K562 (cell line): ENCODE measurements at regions not wholly inside any gene's neighbourhood (a gene's known extent, or its start where the extent isn't known, plus 50 kb on each side); places are given as distances from the start of the nearest gene placed in this dataset.

Source experiments
- ATAC-seq: fragments of 200-7000 bp; cut with Tn5 transposase; 3 replicates; pipeline ENCODE4 v1.9.1; 2020; ENCODE audit warnings: moderate library complexity
- BruUV-seq: library from RNA; stranded (reverse); fragments of 400-500 nt; replicated peaks from 2 replicates; lab custom pipeline; 2021; lab: Mats Ljungman, UMichigan
- CTCF ChIA-PET: fragments of 300-600 bp; formaldehyde crosslinking; extraction: SDS; loops from one replicate; lab custom pipeline; 2021; ENCODE audit warnings: low intra/inter-chr PET ratio; lab: Yijun Ruan, JAX
- POLR2A ChIA-PET: fragments of 300-600, 350-650 bp; sonication (Branson Sonifier 250); formaldehyde crosslinking; extraction: SDS; loops from one replicate; lab custom pipeline; 2021; ENCODE audit warnings: antibody characterized with exemption, inconsistent platforms; lab: Yijun Ruan, JAX
- DNase-seq, 4 experiments: peaks; one replicate each; pipeline versions ENCODE4 v3.0.0 to v3.0.0-alpha.2; 2011 to 2018; ENCODE audit warnings: low spot score in 3 of 4, mixed read lengths in 3 of 4; ENCODE audit errors: extremely low read depth in 1 of 4
- FAIRE-seq: peaks from 2 replicates; lab custom pipeline; 2011; peaks lifted over from hg19 to GRCh38; lab: Jason Lieb, UNC
- H2AFZ ChIP-seq: 2 replicates; pipeline ENCODE4 v1.6.0; 2011; ENCODE audit warnings: low read depth, low read length, control low read depth, inconsistent platforms
- H3K27ac ChIP-seq: fragments of 200-600 bp; 3 replicates; pipeline ENCODE4 v1.8.0; 2011; ENCODE audit warnings: low read depth, mild to moderate bottlenecking, control low read depth, inconsistent platforms, low read length, moderate library complexity, mixed read lengths; ENCODE audit errors: extremely low read depth
- H3K27me3 ChIP-seq, 2 experiments: fragments of 300-600 bp in 1 of 2; 2 replicates in 1 of 2; 3 replicates in 1 of 2; pipeline versions ENCODE4 v1.6.0 to v1.8.0; 2011; ENCODE audit warnings: inconsistent platforms in 2 of 2, low read length in 2 of 2, mild to moderate bottlenecking in 1 of 2, mixed read lengths in 1 of 2, moderate library complexity in 1 of 2; ENCODE audit not compliant: control insufficient read depth in 2 of 2, insufficient read depth in 2 of 2
- H3K36me3 ChIP-seq: fragments of 300-600 bp; 3 replicates; pipeline ENCODE4 v1.8.0; 2011; ENCODE audit warnings: mild to moderate bottlenecking, low read length, inconsistent platforms; ENCODE audit not compliant: control insufficient read depth, insufficient read depth
- H3K4me1 ChIP-seq, 2 experiments: fragments of 200-600 bp in 1 of 2; replicated peaks in 1 of 2; 2 replicates in 1 of 2; 3 replicates in 1 of 2; pipeline versions ENCODE4 v1.5.1 to v1.8.0; 2011; ENCODE audit warnings: inconsistent platforms in 2 of 2, low read length in 2 of 2, mild to moderate bottlenecking in 1 of 2, mixed read lengths in 1 of 2, moderate library complexity in 1 of 2; ENCODE audit not compliant: control insufficient read depth in 2 of 2, insufficient read depth in 2 of 2
- H3K4me2 ChIP-seq: 2 replicates; pipeline ENCODE4 v1.6.1; 2011; ENCODE audit warnings: low read length, control low read depth, inconsistent platforms, mixed read lengths; ENCODE audit not compliant: insufficient read depth
- H3K4me3 ChIP-seq: fragments of 200-600 bp; sonication (generic), shearing (Covaris generic); 2 replicates; pipeline ENCODE4 v1.5.1; 2016; ENCODE audit warnings: control low read depth, inconsistent platforms
- H3K79me2 ChIP-seq: fragments of 200-600 bp; 3 replicates; pipeline ENCODE4 v1.8.0; 2011; ENCODE audit warnings: low read length, inconsistent platforms; ENCODE audit not compliant: control insufficient read depth, insufficient read depth
- H3K9ac ChIP-seq, 2 experiments: 2 replicates each; pipeline versions ENCODE4 v1.6.0 to v1.6.1; 2011; ENCODE audit warnings: low read depth in 2 of 2, low read length in 2 of 2, control low read depth in 1 of 2, inconsistent platforms in 1 of 2, mild to moderate bottlenecking in 1 of 2, mixed read lengths in 1 of 2; ENCODE audit not compliant: insufficient read depth in 1 of 2
- H3K9me1 ChIP-seq: one replicate; pipeline ENCODE4 v1.6.0; 2011; ENCODE audit warnings: inconsistent platforms, mild to moderate bottlenecking, low read length, moderate library complexity; ENCODE audit not compliant: control insufficient read depth, insufficient read depth
- H3K9me3 ChIP-seq: replicated peaks from 2 replicates; pipeline ENCODE4 v1.5.1; 2011; ENCODE audit warnings: low read depth, low read length, inconsistent platforms; ENCODE audit not compliant: control insufficient read depth, insufficient read depth
- H4K20me1 ChIP-seq: replicated peaks from 2 replicates; pipeline ENCODE4 v1.6.1; 2011; ENCODE audit warnings: low read length, inconsistent platforms, mixed read lengths; ENCODE audit not compliant: control insufficient read depth, insufficient read depth
- ELF2 ChIP-seq: fragments of 250-450 bp; sonication (Bioruptor Pico); IDR thresholded peaks from 2 replicates; pipeline ENCODE4 v1.5.0; 2021; ENCODE audit warnings: mild to moderate bottlenecking
- HCFC1 ChIP-seq: IDR thresholded peaks from 2 replicates; pipeline ENCODE4 v1.6.1; 2012; ENCODE audit warnings: low read depth, low read length, improper control_type of control experiment
- KDM5B ChIP-seq: fragments of 200-600 bp; sonication (generic); IDR thresholded peaks from 2 replicates; pipeline ENCODE4 v1.6.1; 2012; ENCODE audit warnings: low read depth, mild to moderate bottlenecking, moderate library complexity, low read length, control low read depth, inconsistent platforms; ENCODE audit not compliant: insufficient replicate concordance
- ZNF3 ChIP-seq: fragments of 250-450 bp; sonication (Bioruptor Pico); IDR thresholded peaks from 2 replicates; pipeline ENCODE4 v1.5.0; 2021; ENCODE audit warnings: mild to moderate bottlenecking, moderate library complexity
- WGBS: fragments of 100-300 bp; shearing (Covaris generic); methylation state at CpG from one replicate; pipeline ENCODE4 v1.1.6; 2016; ENCODE audit warnings: low coverage, mixed read lengths; ENCODE audit not compliant: insufficient coverage; ENCODE audit errors: missing lambda C conversion rate; 5-methylcytosine and 5-hydroxymethylcytosine counted together
- in situ Hi-C: fragments of 300-500 bp; cut with MboI; formaldehyde crosslinking; loops from 4 replicates; pipeline ENCODE4 v1.15.0; 2018; ENCODE audit warnings: inconsistent platforms, mixed read lengths
- intact Hi-C: fragments of 100-400 bp; cut with micrococcal nuclease; formaldehyde crosslinking; loops from 2 replicates; pipeline ENCODE4 v1.14.2; 2022
- TF ChIP-seq, protein P1 (sequence below): fragments of 450-650 bp; IDR thresholded peaks from 2 replicates; pipeline ENCODE4 v1.6.1; 2016
- TF ChIP-seq, protein P2 (sequence below): fragments of 450-650 bp; conservative IDR thresholded peaks from 2 replicates; pipeline ENCODE4 v1.6.1; 2016; ENCODE audit warnings: missing genetic modification characterization, low read depth, mild to moderate bottlenecking, control low read depth, missing compliant biosample characterization
- TF ChIP-seq, protein P3 (sequence below): sonication (generic); formaldehyde crosslinking; IDR thresholded peaks from 2 replicates; pipeline ENCODE4 v1.8.1; 2023; ENCODE audit warnings: missing genetic modification reagents, mild to moderate bottlenecking, borderline replicate concordance
- TF ChIP-seq, protein P4 (sequence below): fragments of 250-450 bp; sonication (Bioruptor Pico); IDR thresholded peaks from 2 replicates; pipeline ENCODE4 v1.8.0; 2021; ENCODE audit warnings: moderate library complexity, mild to moderate bottlenecking, inconsistent platforms

DNA sequence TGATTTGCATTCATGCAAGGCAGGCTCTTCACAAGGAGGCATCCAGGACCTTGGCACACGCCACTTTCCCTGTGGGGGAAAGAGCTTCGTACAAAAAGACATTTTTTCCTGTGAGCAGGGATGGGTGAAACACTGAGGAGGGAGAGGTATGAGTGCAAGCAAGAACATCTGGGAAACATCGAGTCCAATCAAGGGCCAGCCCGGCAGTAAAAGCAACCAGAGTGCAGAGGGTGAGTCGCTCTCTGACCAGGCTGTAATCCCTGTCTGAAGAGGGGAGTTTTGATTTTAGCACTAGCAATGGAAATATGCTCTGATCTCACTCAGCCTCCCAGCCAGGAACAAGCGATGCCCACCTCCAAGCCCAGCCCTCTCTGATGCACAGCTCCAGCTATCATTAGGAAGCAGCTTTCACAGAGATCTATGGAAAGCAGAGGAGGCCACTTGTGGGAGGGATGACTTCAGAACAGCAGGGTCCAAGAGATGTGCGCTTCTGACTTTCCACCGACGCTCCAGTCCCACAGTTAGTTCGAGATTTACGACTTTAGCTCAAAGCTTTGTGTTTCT is 211.0 kb upstream of the ADAMTS16 start:
- TF ChIP-seq HCFC1, result no peak
- TF ChIP-seq KDM5B, result no peak
- TF ChIP-seq, protein P1, sequence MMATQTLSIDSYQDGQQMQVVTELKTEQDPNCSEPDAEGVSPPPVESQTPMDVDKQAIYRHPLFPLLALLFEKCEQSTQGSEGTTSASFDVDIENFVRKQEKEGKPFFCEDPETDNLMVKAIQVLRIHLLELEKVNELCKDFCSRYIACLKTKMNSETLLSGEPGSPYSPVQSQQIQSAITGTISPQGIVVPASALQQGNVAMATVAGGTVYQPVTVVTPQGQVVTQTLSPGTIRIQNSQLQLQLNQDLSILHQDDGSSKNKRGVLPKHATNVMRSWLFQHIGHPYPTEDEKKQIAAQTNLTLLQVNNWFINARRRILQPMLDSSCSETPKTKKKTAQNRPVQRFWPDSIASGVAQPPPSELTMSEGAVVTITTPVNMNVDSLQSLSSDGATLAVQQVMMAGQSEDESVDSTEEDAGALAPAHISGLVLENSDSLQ, result no peak
- TF ChIP-seq ELF2 (CRISPR knock-in tag), result no peak
- TF ChIP-seq, protein P2, sequence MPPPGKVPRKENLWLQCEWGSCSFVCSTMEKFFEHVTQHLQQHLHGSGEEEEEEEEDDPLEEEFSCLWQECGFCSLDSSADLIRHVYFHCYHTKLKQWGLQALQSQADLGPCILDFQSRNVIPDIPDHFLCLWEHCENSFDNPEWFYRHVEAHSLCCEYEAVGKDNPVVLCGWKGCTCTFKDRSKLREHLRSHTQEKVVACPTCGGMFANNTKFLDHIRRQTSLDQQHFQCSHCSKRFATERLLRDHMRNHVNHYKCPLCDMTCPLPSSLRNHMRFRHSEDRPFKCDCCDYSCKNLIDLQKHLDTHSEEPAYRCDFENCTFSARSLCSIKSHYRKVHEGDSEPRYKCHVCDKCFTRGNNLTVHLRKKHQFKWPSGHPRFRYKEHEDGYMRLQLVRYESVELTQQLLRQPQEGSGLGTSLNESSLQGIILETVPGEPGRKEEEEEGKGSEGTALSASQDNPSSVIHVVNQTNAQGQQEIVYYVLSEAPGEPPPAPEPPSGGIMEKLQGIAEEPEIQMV (tag), result no peak
- TF ChIP-seq, protein P3, sequence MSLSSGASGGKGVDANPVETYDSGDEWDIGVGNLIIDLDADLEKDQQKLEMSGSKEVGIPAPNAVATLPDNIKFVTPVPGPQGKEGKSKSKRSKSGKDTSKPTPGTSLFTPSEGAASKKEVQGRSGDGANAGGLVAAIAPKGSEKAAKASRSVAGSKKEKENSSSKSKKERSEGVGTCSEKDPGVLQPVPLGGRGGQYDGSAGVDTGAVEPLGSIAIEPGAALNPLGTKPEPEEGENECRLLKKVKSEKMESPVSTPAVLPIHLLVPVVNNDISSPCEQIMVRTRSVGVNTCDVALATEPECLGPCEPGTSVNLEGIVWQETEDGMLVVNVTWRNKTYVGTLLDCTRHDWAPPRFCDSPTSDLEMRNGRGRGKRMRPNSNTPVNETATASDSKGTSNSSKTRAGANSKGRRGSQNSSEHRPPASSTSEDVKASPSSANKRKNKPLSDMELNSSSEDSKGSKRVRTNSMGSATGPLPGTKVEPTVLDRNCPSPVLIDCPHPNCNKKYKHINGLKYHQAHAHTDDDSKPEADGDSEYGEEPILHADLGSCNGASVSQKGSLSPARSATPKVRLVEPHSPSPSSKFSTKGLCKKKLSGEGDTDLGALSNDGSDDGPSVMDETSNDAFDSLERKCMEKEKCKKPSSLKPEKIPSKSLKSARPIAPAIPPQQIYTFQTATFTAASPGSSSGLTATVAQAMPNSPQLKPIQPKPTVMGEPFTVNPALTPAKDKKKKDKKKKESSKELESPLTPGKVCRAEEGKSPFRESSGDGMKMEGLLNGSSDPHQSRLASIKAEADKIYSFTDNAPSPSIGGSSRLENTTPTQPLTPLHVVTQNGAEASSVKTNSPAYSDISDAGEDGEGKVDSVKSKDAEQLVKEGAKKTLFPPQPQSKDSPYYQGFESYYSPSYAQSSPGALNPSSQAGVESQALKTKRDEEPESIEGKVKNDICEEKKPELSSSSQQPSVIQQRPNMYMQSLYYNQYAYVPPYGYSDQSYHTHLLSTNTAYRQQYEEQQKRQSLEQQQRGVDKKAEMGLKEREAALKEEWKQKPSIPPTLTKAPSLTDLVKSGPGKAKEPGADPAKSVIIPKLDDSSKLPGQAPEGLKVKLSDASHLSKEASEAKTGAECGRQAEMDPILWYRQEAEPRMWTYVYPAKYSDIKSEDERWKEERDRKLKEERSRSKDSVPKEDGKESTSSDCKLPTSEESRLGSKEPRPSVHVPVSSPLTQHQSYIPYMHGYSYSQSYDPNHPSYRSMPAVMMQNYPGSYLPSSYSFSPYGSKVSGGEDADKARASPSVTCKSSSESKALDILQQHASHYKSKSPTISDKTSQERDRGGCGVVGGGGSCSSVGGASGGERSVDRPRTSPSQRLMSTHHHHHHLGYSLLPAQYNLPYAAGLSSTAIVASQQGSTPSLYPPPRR (CRISPR knock-in tag), result no peak
- no peak for TF ChIP-seq ZNF3 (CRISPR knock-in tag)
- TF ChIP-seq, protein P4, sequence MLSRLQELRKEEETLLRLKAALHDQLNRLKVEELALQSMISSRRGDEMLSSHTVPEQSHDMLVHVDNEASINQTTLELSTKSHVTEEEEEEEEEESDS (CRISPR knock-in tag), result no peak
- H3K36me3 ChIP-seq, result no peaks in the 10 kb centered on the region
- no peaks in the 10 kb centered on the region; a peak in 1 of 5 replicates for H3K27me3 ChIP-seq
- H2AFZ ChIP-seq, result no peak overlapping the region
- no peak overlapping the region for H3K27ac ChIP-seq
- in situ Hi-C loops (no loop called here), intact Hi-C loops (no loop called here)
- BruUV-seq, result no TSS peak
- H3K79me2 ChIP-seq, result no peaks in the 10 kb centered on the region
- no peak for ATAC-seq
- CTCF ChIA-PET, result no interaction called here
- under 1% methylated on average over 11 of the region's 11 CpGs for WGBS
- no peak overlapping the region for H3K9ac ChIP-seq
- H3K9me1 ChIP-seq, result no peaks in the 10 kb centered on the region
- POLR2A ChIA-PET, result no interaction called here
- H3K4me1 ChIP-seq, result no peaks in the 10 kb centered on the region
- no peaks in the 10 kb centered on the region for H3K9me3 ChIP-seq
- DNase-seq, result no peak
- H4K20me1 ChIP-seq, result no peaks in the 10 kb centered on the region
- no peak overlapping the region for H3K4me3 ChIP-seq
- FAIRE-seq, result no peak
- no peak overlapping the region for H3K4me2 ChIP-seq
